BLaER1 (cell line): ENCODE measurements at regions not wholly inside any gene's neighbourhood (a gene's known extent, or its start where the extent isn't known, plus 50 kb on each side); places are given as distances from the start of the nearest gene placed in this dataset.

ENCODE experiments used
- H3K27ac ChIP-seq: shearing (Covaris generic); formaldehyde crosslinking; 2 replicates; pipeline ENCODE4 v1.8.1; 2022
- H3K27me3 ChIP-seq: shearing (Covaris generic); formaldehyde crosslinking; 2 replicates; pipeline ENCODE4 v1.8.1; 2022
- H3K36me3 ChIP-seq: shearing (Covaris generic); formaldehyde crosslinking; 2 replicates; pipeline ENCODE4 v1.8.1; 2022
- H3K4me1 ChIP-seq: shearing (Covaris generic); formaldehyde crosslinking; 2 replicates; pipeline ENCODE4 v1.8.1; 2022
- H3K4me2 ChIP-seq: shearing (Covaris generic); formaldehyde crosslinking; 2 replicates; pipeline ENCODE4 v1.8.1; 2022
- H3K4me3 ChIP-seq: shearing (Covaris generic); formaldehyde crosslinking; 2 replicates; pipeline ENCODE4 v1.8.1; 2022
- H3K9ac ChIP-seq: shearing (Covaris generic); formaldehyde crosslinking; 2 replicates; pipeline ENCODE4 v1.8.1; 2022
- H3K9me3 ChIP-seq: shearing (Covaris generic); formaldehyde crosslinking; 2 replicates; pipeline ENCODE4 v1.8.1; 2022
- H4K20me1 ChIP-seq: shearing (Covaris generic); formaldehyde crosslinking; 2 replicates; pipeline ENCODE4 v1.8.1; 2022
- Cebpa-rat ChIP-seq: shearing (Covaris generic); IDR thresholded peaks from 2 replicates; pipeline ENCODE4 v1.8.1; 2022

DNA sequence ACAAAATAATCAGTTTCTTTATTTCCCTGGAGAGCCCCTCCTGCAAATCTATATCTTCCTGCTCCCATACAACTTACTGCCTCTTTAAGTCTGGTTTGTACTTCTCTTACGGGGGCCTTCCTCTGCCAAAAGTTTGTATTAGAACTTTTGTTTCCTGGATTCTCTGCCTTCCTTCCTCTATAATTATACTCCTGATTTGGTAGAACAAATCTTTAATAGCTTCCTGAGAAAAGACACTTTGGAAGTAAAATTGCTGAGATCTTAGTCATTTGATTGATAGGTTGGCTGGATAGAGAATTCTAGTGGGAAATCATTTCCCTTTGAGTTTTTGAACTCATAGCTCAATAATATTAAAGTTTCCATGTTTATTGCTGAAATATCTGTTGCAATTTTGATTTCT lies 499.2 kb downstream of the RAB38 start:
- Histone ChIP-seq H3K4me1 (no peaks in the 10 kb centered on the region), H3K9ac (no peak overlapping the region), H4K20me1 (no peaks in the 10 kb centered on the region), H3K4me3 (no peak overlapping the region), H3K27me3 (no peaks in the 10 kb centered on the region), H3K27ac (no peak overlapping the region), H3K36me3 (no peaks in the 10 kb centered on the region), H3K9me3 (no peaks in the 10 kb centered on the region), H3K4me2 (no peak overlapping the region)
- no peak for TF ChIP-seq Cebpa-rat

DNA sequence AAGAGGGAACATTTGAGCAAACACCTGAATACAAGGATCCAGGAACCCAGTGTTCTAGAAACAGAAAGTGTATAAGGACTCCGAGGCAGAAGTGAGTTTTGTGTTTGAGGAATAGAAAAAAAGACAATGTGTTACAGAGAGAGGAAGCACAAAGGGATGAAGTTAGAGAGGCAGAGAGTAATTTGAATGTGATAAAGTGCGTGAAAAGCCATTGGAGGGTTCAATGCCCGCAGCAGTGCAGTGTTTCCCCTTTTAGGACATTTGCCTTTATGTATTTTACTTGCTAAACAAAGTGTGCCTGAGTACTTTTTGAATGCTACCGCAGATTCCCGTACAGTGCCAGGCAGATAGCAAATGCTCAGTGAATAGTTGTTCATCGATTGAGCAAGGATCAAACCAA lies 508.5 kb downstream of the RAB38 start:
- no peaks in the 10 kb centered on the region for H4K20me1 ChIP-seq
- no peaks in the 10 kb centered on the region for H3K4me1 ChIP-seq
- no peak overlapping the region for H3K4me3 ChIP-seq
- no peak overlapping the region for H3K27ac ChIP-seq
- no peaks in the 10 kb centered on the region for H3K36me3 ChIP-seq
- no peak overlapping the region for H3K4me2 ChIP-seq
- H3K27me3 ChIP-seq, result no peaks in the 10 kb centered on the region
- H3K9me3 ChIP-seq, result no peaks in the 10 kb centered on the region
- no peak overlapping the region for H3K9ac ChIP-seq
- no peak for TF ChIP-seq Cebpa-rat

DNA sequence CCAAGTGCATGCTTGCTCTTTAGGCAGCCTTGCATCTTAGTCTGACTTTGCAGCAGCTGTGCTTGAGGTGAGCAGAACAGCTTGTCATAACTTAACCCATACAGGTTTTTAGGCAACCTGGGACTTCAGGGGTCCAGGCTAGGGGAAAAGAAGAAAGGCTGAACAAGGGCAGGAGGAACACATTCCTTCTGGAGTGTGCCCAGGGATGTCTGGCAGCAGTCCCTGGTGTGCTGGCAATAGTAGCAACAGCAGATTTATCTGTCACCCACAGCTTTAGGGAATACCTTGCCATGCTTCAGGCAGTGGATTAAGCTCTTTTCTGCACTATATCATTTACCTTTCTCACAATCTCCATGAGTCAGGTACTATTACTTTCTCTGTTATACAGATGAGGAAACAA lies 513.0 kb downstream of the RAB38 start:
- Histone ChIP-seq H3K4me2 (no peak overlapping the region), H3K27ac (no peak overlapping the region), H3K4me3 (no peak overlapping the region), H3K9me3 (no peaks in the 10 kb centered on the region), H3K4me1 (no peaks in the 10 kb centered on the region), H4K20me1 (no peaks in the 10 kb centered on the region), H3K36me3 (no peaks in the 10 kb centered on the region), H3K9ac (no peak overlapping the region), H3K27me3 (no peaks in the 10 kb centered on the region)
- no peak for TF ChIP-seq Cebpa-rat

DNA sequence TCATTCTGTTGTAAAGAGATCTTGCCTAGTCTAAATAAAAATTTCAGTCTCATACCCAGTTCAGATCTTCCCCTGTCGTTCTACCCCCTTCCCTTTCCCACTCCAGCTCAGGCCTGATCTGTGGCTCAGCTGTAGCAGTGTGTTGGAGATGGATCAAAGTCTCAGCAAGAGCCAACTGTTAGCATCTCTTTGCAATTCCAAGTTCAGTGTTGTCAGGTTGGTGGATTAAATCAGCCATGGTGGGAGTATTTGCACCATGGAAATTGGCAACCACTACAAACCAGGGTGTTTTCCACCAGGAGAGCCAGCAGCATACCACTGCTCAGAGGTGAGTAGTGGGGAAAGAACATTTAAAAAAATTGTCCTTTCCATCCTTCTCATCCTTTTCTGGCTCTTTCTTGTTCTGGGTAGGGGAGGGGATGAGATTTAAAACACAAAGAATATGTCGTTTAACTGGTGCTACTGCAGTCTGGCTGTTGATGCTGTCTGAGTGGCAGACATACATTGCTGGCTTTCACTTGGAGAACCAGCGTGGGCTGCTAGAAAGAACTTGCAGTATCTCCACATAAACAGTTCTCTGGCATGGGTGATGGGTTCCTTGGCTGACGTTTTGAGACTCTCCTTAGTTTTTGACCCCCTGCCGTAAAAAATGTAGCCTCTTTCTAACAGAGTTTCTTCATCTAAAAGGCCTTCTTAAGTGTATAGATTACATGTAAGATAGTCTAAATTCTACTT lies 514.1 kb downstream of the RAB38 start:
- Histone ChIP-seq H3K4me1 (no peaks in the 10 kb centered on the region), H4K20me1 (no peaks in the 10 kb centered on the region), H3K36me3 (no peaks in the 10 kb centered on the region), H3K27ac (no peak overlapping the region), H3K4me3 (no peak overlapping the region), H3K27me3 (no peaks in the 10 kb centered on the region), H3K9me3 (no peaks in the 10 kb centered on the region), H3K4me2 (no peak overlapping the region), H3K9ac (no peak overlapping the region)
- no peak for TF ChIP-seq Cebpa-rat

DNA sequence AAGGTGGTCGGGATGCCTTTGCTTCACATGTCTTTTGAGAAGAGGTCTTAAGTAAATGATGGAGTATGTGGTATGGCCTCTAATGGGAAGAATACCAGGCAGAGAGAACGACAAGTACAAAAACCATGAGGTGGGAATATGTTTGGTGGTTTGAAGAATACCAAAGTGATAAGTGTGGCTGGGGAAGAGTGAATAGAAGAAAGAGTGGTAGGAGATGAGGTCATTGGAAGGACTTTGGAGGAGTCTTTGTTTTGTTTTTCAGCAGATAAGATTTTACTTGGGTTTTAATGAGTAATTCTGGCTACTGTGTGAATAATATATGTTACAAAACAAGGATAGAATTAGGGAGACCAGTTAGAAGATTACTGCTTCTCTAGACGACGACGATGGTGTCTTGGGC lies 515.4 kb downstream of the RAB38 start:
- Histone ChIP-seq H3K4me3 (no peak overlapping the region), H3K36me3 (no peaks in the 10 kb centered on the region), H3K27me3 (no peaks in the 10 kb centered on the region), H4K20me1 (no peaks in the 10 kb centered on the region), H3K4me1 (no peaks in the 10 kb centered on the region), H3K9me3 (no peaks in the 10 kb centered on the region), H3K27ac (no peak overlapping the region), H3K4me2 (no peak overlapping the region), H3K9ac (no peak overlapping the region)
- TF ChIP-seq Cebpa-rat, result no peak

DNA sequence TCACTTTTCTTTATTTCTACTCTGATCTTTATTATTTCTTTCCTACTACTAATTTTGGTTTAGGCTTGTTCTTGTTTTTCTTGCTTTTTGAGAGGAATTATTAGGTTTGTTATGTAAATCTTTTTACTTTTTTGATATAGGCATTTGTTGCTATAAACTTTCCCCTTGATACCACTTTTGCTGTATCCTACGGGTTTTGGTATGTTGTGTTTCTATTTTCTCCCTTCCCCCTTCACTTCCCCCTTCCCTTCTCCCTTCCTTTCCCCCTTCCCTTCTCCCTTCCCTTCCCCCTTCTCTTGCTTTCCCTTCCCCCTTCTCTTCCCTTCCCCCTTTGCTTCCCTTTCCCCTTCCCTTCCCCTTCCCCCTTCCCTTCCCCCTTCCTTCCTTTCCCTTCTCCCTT lies 529.6 kb downstream of the RAB38 start:
- Histone ChIP-seq H3K4me2 (no peak overlapping the region), H3K9ac (no peak overlapping the region), H3K9me3 (no peaks in the 10 kb centered on the region), H3K27me3 (no peaks in the 10 kb centered on the region), H3K36me3 (no peaks in the 10 kb centered on the region), H3K4me3 (no peak overlapping the region), H3K4me1 (no peaks in the 10 kb centered on the region), H4K20me1 (no peaks in the 10 kb centered on the region), H3K27ac (no peak overlapping the region)
- TF ChIP-seq Cebpa-rat, result no peak

DNA sequence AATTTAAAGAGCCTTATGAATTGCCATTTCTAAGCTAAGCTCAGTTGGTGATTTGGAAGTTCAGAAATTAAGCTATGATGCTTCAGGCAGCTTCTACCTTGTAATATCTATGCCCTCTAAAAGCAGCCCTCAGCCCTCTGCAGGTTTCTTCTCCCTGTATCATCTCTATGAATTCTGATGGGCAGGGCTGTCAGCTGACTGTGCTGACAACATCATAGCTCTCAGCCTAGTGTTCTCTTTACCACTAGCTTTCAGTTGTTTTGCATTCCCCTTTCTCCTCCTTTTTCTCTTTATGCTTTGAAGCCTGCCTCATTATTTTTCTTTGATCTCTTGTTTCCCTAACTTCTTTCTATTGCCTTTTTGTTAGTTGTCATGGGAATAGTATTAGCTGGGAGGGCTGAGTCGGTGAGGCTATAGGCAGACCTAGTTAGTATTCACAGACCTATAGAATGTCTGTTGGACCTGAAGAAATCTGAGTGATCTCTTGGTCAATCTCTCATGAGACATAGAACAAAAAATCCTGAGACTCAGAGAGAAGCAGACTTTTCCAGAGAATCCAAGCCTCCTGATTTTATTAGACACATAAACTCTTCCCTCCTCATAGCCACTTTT lies 535.4 kb downstream of the RAB38 start:
- no peaks in the 10 kb centered on the region for H3K36me3 ChIP-seq
- no peak overlapping the region for H3K4me2 ChIP-seq
- no peaks in the 10 kb centered on the region for H3K4me1 ChIP-seq
- H3K27me3 ChIP-seq, result no peaks in the 10 kb centered on the region
- no peak overlapping the region for H3K9ac ChIP-seq
- no peaks in the 10 kb centered on the region for H4K20me1 ChIP-seq
- no peaks in the 10 kb centered on the region for H3K9me3 ChIP-seq
- H3K27ac ChIP-seq, result no peak overlapping the region
- H3K4me3 ChIP-seq, result no peak overlapping the region
- TF ChIP-seq Cebpa-rat, result no peak

DNA sequence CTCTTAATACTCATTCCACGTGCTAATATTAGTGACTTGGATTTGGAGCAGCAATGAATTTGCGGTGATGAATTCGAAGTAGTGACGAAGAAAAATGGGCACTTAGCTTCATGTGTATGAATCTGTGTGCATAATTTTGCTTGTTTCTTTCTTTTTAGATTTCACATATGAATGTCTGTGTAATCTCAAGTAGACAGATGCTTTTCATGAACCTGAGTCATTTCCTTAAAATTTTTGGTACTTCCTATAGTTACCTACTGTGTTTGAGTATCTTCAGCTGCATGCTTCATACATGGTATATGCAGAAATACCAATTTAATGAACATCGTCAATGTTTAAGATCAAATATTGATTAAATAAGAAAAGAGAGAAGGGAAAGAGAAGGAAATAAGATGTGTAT lies 540.2 kb downstream of the RAB38 start:
- Histone ChIP-seq H3K9me3 (no peaks in the 10 kb centered on the region), H3K4me3 (no peak overlapping the region), H3K36me3 (no peaks in the 10 kb centered on the region), H3K4me1 (no peaks in the 10 kb centered on the region), H3K27ac (no peak overlapping the region), H3K27me3 (no peaks in the 10 kb centered on the region), H3K4me2 (no peak overlapping the region), H3K9ac (no peak overlapping the region), H4K20me1 (no peaks in the 10 kb centered on the region)
- TF ChIP-seq Cebpa-rat, result no peak

DNA sequence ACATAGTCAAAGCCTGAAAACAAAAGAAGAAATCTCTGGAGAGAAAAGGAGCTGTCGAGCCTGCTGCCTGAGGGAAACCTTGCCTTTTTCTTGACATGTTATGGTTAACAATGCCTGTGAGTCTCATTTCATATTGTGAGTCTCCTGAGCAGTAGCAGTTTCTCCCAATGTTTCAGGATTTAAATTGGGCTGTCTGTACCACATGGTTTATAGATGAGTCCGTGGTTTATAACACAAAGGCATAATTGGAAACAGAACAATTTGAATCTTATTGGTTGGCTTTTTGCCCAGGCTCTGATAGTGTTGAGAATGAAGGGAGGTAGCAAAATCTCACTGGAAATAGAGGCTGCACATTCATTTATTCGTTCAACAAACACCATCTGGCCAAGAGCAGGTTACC lies 540.9 kb downstream of the RAB38 start:
- Histone ChIP-seq H3K4me2 (no peak overlapping the region), H3K4me3 (no peak overlapping the region), H3K36me3 (no peaks in the 10 kb centered on the region), H3K27me3 (no peaks in the 10 kb centered on the region), H3K27ac (no peak overlapping the region), H3K9ac (no peak overlapping the region), H4K20me1 (no peaks in the 10 kb centered on the region), H3K4me1 (no peaks in the 10 kb centered on the region), H3K9me3 (no peaks in the 10 kb centered on the region)
- TF ChIP-seq Cebpa-rat, result no peak

DNA sequence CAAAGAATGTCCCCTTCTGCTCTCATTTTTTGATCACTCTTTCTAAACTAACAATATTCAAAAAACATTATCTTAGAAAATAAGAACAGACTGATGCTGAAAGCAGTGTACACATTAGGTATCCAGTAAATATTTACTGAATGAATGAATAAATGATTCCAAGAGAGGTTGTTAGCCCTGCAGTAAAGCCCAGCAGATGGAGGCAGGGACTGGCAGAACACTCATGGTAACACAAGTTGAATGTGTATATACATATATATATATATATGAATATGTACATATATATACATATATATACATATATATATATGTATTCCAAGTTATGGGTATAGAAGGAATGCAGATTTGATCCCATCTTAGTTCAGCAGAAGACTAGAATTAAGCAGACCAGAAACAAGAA lies 546.3 kb downstream of the RAB38 start:
- no peaks in the 10 kb centered on the region for H3K27me3 ChIP-seq
- H3K9ac ChIP-seq, result no peak overlapping the region
- no peak overlapping the region for H3K27ac ChIP-seq

More for the DNA sequence above, 546.3 kb downstream of the RAB38 start:
- no peaks in the 10 kb centered on the region for H3K4me1 ChIP-seq
- H3K36me3 ChIP-seq, result no peaks in the 10 kb centered on the region
- H3K9me3 ChIP-seq, result no peaks in the 10 kb centered on the region
- no peaks in the 10 kb centered on the region for H4K20me1 ChIP-seq
- H3K4me3 ChIP-seq, result no peak overlapping the region
- TF ChIP-seq Cebpa-rat, result no peak
- H3K4me2 ChIP-seq, result no peak overlapping the region
